HG02885 (cell line): ENCODE measurements at regions not wholly inside any gene's neighbourhood (a gene's known extent, or its start where the extent isn't known, plus 50 kb on each side); places are given as distances from the start of the nearest gene placed in this dataset.

Source experiments
- ATAC-seq: cut with Tn5 transposase; IDR thresholded peaks from one replicate; pipeline ENCODE4 v1.9.1; 2021; ENCODE audit warnings: mild to moderate bottlenecking; ENCODE audit not compliant: unreplicated experiment, poor library complexity

GRCh38 chr6:82711971-82712370 lies 348.4 kb downstream of the TPBG start:
- ATAC-seq = no peak

GRCh38 chr6:82712389-82712788 lies 348.8 kb downstream of the TPBG start:
- ATAC-seq = no peak

- ATAC-seq = no peak
Observed at GRCh38 chr6:82712826-82713225, 349.2 kb downstream of the TPBG start.

GRCh38 chr6:82720992-82721391 lies 344.6 kb downstream of the UBE3D start:
- no peak for ATAC-seq

- no peak for ATAC-seq
Observed at GRCh38 chr6:82735790-82736189, 329.9 kb downstream of the UBE3D start.

- no peak for ATAC-seq
Observed at GRCh38 chr6:82737965-82738364, 327.7 kb downstream of the UBE3D start.

- no peak for ATAC-seq
Observed at GRCh38 chr6:82738773-82739172, 326.9 kb downstream of the UBE3D start.

- ATAC-seq = no peak
Observed at GRCh38 chr6:82739303-82739702, 326.3 kb downstream of the UBE3D start.

- no peak for ATAC-seq
Observed at GRCh38 chr6:82740072-82740471, 325.6 kb downstream of the UBE3D start.

- no peak for ATAC-seq
Observed at GRCh38 chr6:82741325-82741995, 324.2 kb downstream of the UBE3D start.

GRCh38 chr6:82741996-82742385 lies 323.6 kb downstream of the UBE3D start:
- no peak for ATAC-seq

- ATAC-seq = no peak
Observed at GRCh38 chr6:82744286-82745015, 321.2 kb downstream of the UBE3D start.

GRCh38 chr6:82750556-82750955 lies 315.1 kb downstream of the UBE3D start:
- no peak for ATAC-seq

GRCh38 chr6:82751718-82752117 lies 313.9 kb downstream of the UBE3D start:
- no peak for ATAC-seq

- peak; percentile 68 for ATAC-seq
Observed at GRCh38 chr6:82761674-82762345, 303.8 kb downstream of the UBE3D start.

GRCh38 chr6:82766476-82766875 lies 299.2 kb downstream of the UBE3D start:
- ATAC-seq = no peak

GRCh38 chr6:82767037-82767436 lies 298.6 kb downstream of the UBE3D start:
- ATAC-seq = no peak

GRCh38 chr6:82767447-82767846 lies 298.2 kb downstream of the UBE3D start:
- no peak for ATAC-seq

GRCh38 chr6:82772851-82773717 lies 292.6 kb downstream of the UBE3D start:
- ATAC-seq = no peak

GRCh38 chr6:82775361-82775760 lies 290.3 kb downstream of the UBE3D start:
- no peak for ATAC-seq

- no peak for ATAC-seq
Observed at GRCh38 chr6:82775981-82776380, 289.7 kb downstream of the UBE3D start.
